ENCODE measurements at regions not wholly inside any gene's neighbourhood (a gene's known extent, or its start where the extent isn't known, plus 50 kb on each side); places are given as distances from the start of the nearest gene placed in this dataset.

DNA sequence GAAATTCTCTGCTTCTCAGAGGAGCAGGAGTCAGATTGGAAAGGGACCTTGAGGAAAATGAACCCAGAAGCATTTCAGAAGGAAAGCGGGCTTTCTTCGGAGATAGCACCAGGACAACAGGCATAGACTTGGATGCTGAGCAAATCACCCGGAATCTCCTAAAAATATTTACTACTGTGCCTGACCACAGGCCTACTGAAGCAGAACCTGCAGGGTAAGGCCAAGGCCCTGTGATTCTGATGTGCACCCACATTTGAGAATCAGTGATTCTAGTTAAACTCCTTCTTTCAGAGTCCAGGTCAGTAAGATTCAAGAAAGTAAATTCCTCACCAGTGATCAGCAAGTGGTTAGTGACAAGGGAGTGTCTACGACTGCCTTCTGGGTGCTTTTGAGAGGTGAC, 307.3 kb upstream of the DUSP10 start:
- Histone ChIP-seq H3K9me3 (ENCODE audit: control insufficient read depth in 2 of 3, insufficient read depth in 1 of 3, low read length in 3 of 3) (no peaks in the 10 kb centered on the region), H3K36me3 (ENCODE audit: control insufficient read depth in 2 of 3, insufficient read depth in 3 of 3, low read length in 3 of 3) (no peaks in the 10 kb centered on the region), H3K27me3 (ENCODE audit: control insufficient read depth, insufficient read depth, low read length) (no peaks in the 10 kb centered on the region), H3K4me1 (ENCODE audit: control insufficient read depth in 2 of 3, insufficient read depth in 2 of 3, low read depth in 1 of 3, low read length in 3 of 3) (no peaks in the 10 kb centered on the region), H3K4me3 (ENCODE audit: low read length in 3 of 3) (no peak overlapping the region), H3K27ac (ENCODE audit: low read depth in 2 of 2, low read length in 2 of 2) (no peak overlapping the region), H3K9ac (ENCODE audit: low read length in 3 of 3) (no peak overlapping the region)
- DNase-seq (no peak), FAIRE-seq (no peak)
- TF ChIP-seq, protein P1, sequence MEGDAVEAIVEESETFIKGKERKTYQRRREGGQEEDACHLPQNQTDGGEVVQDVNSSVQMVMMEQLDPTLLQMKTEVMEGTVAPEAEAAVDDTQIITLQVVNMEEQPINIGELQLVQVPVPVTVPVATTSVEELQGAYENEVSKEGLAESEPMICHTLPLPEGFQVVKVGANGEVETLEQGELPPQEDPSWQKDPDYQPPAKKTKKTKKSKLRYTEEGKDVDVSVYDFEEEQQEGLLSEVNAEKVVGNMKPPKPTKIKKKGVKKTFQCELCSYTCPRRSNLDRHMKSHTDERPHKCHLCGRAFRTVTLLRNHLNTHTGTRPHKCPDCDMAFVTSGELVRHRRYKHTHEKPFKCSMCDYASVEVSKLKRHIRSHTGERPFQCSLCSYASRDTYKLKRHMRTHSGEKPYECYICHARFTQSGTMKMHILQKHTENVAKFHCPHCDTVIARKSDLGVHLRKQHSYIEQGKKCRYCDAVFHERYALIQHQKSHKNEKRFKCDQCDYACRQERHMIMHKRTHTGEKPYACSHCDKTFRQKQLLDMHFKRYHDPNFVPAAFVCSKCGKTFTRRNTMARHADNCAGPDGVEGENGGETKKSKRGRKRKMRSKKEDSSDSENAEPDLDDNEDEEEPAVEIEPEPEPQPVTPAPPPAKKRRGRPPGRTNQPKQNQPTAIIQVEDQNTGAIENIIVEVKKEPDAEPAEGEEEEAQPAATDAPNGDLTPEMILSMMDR (IDR thresholded peaks at IDR 0.05; ENCODE audit: borderline replicate concordance, extremely low read depth, insufficient read depth), result no peak
- intact Hi-C loops (cut with DNase I), result no loop called here

DNA sequence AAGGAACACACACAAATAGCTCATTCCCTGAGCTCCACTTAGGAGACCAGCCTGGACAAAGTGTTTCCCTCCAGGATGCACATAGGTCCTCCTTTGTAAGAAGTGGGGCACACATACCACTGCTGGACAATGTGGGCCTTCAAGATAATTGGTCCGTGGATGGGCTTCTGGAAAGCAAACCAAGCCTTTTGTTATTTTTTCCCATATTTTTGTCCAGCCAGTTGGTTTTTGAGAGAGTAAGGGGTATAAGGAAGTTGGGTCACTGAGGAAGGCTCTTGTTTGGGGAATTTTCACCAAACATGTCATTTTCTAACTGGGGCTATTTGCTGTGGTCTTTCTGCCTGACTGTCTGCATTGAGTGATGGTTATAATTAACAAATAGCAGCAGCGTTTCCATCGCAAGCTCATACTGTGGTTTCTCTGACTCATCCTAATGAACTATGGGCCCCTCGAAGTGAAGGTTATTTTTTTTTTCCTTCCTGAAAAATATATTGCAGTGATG, 306.3 kb upstream of the DUSP10 start:
- H3K27ac ChIP-seq (ENCODE audit: low read depth in 2 of 2, low read length in 2 of 2), result no peak overlapping the region
- H3K9ac ChIP-seq (ENCODE audit: low read length in 3 of 3), result no peak overlapping the region
- TF ChIP-seq, protein P1 (IDR thresholded peaks at IDR 0.05; ENCODE audit: borderline replicate concordance, extremely low read depth, insufficient read depth), result no peak
- intact Hi-C loops (cut with DNase I), result no loop called here
- H3K4me1 ChIP-seq (ENCODE audit: control insufficient read depth in 2 of 3, insufficient read depth in 2 of 3, low read depth in 1 of 3, low read length in 3 of 3), result no peaks in the 10 kb centered on the region
- H3K27me3 ChIP-seq (ENCODE audit: control insufficient read depth, insufficient read depth, low read length), result no peaks in the 10 kb centered on the region
- FAIRE-seq, result no peak
- DNase-seq, result no peak
- H3K9me3 ChIP-seq (ENCODE audit: control insufficient read depth in 2 of 3, insufficient read depth in 1 of 3, low read length in 3 of 3), result no peaks in the 10 kb centered on the region
- no peaks in the 10 kb centered on the region for H3K36me3 ChIP-seq (ENCODE audit: control insufficient read depth in 2 of 3, insufficient read depth in 3 of 3, low read length in 3 of 3)
- H3K4me3 ChIP-seq (ENCODE audit: low read length in 3 of 3), result no peak overlapping the region

DNA sequence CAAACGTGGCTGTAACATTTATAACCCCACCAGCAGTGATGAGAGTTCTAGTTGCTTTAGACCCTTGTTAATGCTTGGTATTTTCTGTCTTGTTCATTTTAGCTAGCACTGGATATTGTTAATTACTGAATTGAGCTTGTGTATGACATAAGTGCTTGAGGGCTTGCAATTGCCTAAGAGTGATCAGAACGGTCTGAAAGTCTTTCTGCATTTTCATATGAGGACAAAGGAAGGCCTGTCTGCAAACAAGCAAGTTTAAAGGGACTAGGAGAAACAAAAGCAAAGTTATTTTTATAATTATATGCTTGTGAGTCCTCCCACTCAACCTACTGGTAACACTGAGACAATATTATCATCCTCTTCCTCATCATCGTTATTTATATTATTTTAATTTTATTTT, 305.5 kb upstream of the DUSP10 start:
- Histone ChIP-seq H3K27me3 (ENCODE audit: control insufficient read depth, insufficient read depth, low read length) (no peaks in the 10 kb centered on the region), H3K4me3 (ENCODE audit: low read length in 3 of 3) (no peak overlapping the region), H3K4me1 (ENCODE audit: control insufficient read depth in 2 of 3, insufficient read depth in 2 of 3, low read depth in 1 of 3, low read length in 3 of 3) (no peaks in the 10 kb centered on the region), H3K36me3 (ENCODE audit: control insufficient read depth in 2 of 3, insufficient read depth in 3 of 3, low read length in 3 of 3) (no peaks in the 10 kb centered on the region), H3K9ac (ENCODE audit: low read length in 3 of 3) (no peak overlapping the region), H3K27ac (ENCODE audit: low read depth in 2 of 2, low read length in 2 of 2) (no peak overlapping the region), H3K9me3 (ENCODE audit: control insufficient read depth in 2 of 3, insufficient read depth in 1 of 3, low read length in 3 of 3) (no peaks in the 10 kb centered on the region)
- TF ChIP-seq, protein P1 (IDR thresholded peaks at IDR 0.05; ENCODE audit: borderline replicate concordance, extremely low read depth, insufficient read depth), result no peak
- DNase-seq, result no peak
- intact Hi-C loops (cut with DNase I), result no loop called here
- no peak for FAIRE-seq

DNA sequence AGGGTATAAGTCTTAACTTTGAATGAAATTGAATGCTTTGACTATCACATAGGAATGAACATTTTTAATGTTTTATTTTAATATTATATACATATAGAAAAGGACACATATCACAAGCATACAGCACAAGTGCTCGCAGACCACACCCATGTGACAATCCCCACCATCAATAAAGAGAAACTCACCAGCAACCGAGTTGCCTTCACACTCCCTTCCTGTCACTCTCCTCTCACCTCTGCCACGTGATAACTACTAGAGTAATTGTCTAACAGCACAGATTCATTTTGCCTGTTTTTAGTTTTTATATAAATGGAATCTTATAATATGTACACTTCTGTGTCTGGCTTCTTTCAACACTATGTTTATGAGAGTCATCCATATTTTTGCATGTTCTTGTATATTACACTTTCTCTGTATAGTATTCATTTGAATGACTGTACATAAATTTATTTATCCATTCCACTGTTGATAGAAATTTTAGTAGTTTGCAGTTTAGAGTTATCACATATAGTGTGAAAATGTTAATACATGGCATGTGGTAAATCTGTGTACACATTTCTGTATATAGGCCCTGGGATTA, 304.9 kb upstream of the DUSP10 start:
- no peak for FAIRE-seq
- Histone ChIP-seq H3K4me3 (ENCODE audit: low read length in 3 of 3) (no peak overlapping the region), H3K9me3 (ENCODE audit: control insufficient read depth in 2 of 3, insufficient read depth in 1 of 3, low read length in 3 of 3) (no peaks in the 10 kb centered on the region), H3K9ac (ENCODE audit: low read length in 3 of 3) (no peak overlapping the region), H3K27ac (ENCODE audit: low read depth in 2 of 2, low read length in 2 of 2) (no peak overlapping the region), H3K4me1 (ENCODE audit: control insufficient read depth in 2 of 3, insufficient read depth in 2 of 3, low read depth in 1 of 3, low read length in 3 of 3) (no peaks in the 10 kb centered on the region), H3K36me3 (ENCODE audit: control insufficient read depth in 2 of 3, insufficient read depth in 3 of 3, low read length in 3 of 3) (no peaks in the 10 kb centered on the region), H3K27me3 (ENCODE audit: control insufficient read depth, insufficient read depth, low read length) (no peaks in the 10 kb centered on the region)
- TF ChIP-seq, protein P1 (IDR thresholded peaks at IDR 0.05; ENCODE audit: borderline replicate concordance, extremely low read depth, insufficient read depth), result no peak
- intact Hi-C loops (cut with DNase I), result no loop called here
- DNase-seq, result no peak
